NCI-H526 (cell line): ENCODE measurements at regions not wholly inside any gene's neighbourhood (a gene's known extent, or its start where the extent isn't known, plus 50 kb on each side); places are given as distances from the start of the nearest gene placed in this dataset.

Source experiments
- DNase-seq, 2 experiments: peaks; one replicate each; lab custom pipeline; 2025; lab: John Stamatoyannopoulos, UW

- no peak for DNase-seq
These were observed 98.2 kb downstream of the TNFSF18 start for GRCh38 chr1:172952516-172952915.

DNA sequence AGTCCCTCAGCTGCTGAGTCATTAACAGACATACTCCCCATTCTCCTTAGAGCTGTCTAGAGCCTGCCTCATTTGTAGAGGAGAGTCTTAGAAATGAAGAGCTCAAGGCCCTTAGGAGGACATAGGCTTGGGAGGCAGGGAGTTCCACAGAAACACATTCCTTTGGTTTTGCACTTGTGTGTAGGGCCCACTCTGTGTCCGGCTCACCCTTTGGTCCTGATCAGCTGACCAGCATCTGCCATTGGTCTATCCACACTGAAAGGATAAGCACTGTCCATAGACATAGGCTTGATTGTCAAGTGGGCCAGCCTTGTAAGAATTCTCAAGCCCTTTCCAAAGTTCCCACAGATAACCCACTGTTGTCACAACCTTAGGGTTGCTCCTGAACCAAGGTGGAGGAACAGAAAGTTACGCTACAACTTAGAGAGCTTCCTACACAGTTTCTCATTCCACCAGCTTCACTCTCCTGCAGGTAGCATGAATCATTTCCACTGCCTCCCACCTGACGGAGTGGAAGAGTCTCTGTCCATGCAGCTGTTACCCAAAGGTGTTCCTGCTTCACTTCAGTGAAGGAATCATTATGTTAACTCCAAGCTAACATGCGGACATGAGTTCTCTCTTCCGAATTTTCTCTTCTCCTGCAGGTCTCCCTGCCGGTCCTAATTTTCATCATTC, 96.1 kb downstream of the TNFSF18 start:
- DNase-seq = no peak

GRCh38 chr1:172955161-172955815, 95.5 kb downstream of the TNFSF18 start:
- DNase-seq = no peak

DNA sequence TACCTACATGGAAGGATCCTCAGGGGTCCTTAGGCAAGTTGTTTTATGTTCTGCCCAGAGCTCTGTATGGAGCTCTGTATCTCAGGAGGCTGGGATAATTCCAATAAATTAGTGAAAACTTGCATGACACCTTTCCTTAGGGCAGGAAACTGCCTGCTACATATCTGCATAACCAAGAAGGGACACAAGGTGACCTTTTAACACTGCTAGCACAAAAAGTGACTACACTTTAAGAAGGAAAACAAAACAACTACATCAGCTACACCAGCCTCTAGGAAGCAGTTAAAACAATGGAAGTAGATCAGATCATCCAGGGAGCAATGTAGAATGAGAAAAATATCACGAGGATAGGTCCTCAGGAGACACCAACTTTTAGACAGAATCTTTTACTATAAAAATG, 93.9 kb downstream of the TNFSF18 start:
- no peak for DNase-seq

DNA sequence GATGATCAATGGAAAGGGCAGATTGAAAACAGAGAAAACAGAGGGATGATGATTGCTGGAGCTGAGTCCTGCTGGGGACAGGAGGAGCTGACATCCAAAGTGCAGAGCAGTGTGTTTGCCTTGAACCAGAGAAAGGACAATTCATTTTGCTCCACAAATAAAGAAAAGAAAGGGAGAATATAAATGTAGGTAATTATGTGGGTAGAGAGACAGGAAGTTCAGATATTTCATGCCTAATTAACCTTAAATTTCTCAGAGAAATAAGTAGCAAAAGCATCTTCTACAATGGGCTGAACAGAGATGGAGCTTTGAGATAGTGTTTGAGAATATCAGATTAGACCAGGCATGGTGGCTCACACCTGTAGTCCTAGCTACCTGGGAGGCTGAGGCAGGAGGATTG, 93.2 kb downstream of the TNFSF18 start:
- DNase-seq = no peak

- DNase-seq = no peak
These were observed 91.2 kb downstream of the TNFSF18 start for GRCh38 chr1:172959571-172959970.

- no peak for DNase-seq
These were observed 90.7 kb downstream of the TNFSF18 start for GRCh38 chr1:172960019-172960418.

DNA sequence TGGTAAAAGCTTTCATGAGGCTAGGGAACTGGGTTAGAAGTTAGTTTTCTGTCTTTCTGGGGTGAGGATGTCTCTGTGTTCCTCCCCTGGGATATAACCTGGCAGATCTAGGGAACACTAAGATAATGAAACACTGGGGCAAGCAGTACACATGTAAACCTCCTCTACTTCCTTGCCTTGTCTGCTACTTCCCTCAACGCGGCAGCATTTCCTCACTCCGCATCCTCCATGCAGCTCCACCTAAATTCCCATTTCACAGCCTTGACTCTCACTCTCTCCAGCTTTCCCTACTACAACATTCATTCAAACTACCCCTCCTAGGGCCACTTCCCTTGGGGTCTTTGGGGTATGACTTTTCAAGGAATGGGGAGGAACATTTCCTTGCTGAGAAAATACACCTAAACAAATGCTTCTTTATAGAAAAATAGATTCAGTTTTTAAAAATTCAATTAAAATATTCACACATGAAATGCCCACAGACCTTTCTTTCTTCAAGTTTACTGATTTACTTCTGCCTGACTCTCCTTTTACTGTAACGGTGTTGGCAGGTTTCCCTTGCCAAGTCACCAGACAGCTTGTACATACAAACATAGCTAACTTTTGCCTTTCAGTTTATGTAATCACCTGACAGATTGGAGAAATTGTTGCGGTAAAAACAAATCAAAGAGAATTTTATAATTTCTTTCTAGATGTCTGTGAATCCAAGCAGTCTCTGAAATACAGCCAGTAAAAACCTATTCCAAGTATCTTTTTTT, 90.1 kb downstream of the TNFSF18 start:
- no peak for DNase-seq

GRCh38 chr1:172964864-172965263, 85.9 kb downstream of the TNFSF18 start:
- DNase-seq = no peak

GRCh38 chr1:172966844-172967540, 83.7 kb downstream of the TNFSF18 start:
- no peak for DNase-seq

GRCh38 chr1:172967936-172968335, 82.8 kb downstream of the TNFSF18 start:
- no peak for DNase-seq

DNA sequence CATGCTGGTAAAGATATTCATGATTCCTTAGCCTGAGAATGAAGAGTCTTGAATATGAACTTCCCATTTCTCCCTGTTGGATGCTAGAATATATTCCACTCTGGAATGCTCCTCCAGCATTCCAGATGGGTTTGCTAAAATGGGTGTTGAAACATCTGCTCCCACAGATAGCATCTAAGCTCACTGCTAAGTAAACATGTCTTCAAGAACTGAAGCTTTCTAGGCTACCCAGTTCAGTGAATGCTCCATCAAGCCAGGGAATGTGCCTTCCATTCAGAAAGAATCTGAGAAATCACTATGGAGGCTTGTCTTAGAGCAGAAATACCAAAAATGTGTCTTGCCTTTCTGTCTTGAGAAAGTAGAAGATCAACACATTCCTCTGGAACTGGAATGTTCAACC, 81.1 kb downstream of the TNFSF18 start:
- DNase-seq = no peak

GRCh38 chr1:172970186-172970585, 80.6 kb downstream of the TNFSF18 start:
- no peak for DNase-seq

DNA sequence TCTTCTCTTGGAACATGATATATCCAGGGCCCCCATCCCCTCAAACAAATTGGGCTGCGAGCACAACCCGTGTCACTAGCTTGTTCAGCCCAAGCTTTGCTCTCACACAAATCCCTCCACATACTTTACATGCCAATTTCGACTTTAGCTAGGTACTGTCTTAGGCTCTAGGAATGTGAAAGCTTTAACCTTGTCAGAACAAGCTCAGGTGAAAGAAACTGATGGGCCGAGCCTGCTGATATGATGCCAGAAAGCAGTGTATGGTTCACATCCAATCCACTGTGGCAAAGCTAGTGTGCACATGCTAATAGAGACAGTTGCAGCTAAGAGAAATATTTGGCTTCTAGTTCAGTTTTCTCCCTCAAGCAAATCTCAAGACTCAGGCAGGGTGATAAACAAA, 79.5 kb downstream of the TNFSF18 start:
- no peak for DNase-seq

GRCh38 chr1:172972258-172972657, 78.5 kb downstream of the TNFSF18 start:
- no peak for DNase-seq

DNA sequence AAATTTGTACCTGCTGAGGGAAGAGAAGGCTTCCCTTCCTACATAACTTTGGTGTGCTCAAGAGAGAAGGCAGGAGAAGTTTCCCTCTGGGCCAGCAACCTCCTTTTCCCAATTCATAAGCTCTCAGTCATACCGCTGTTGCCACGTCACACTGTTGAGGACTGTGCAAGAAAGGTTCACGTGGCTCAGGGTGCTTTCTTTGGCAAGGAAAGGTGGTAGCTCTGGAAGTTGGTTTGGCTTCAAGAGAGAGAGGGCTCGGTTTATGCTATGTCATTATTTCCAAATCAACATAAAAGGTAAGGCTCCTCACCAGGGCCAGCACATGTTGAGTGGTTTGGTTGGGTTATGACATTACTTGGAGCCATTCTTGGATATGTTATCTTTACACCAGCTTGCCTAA, 77.3 kb downstream of the TNFSF18 start:
- no peak for DNase-seq

GRCh38 chr1:172976222-172977041, 74.3 kb downstream of the TNFSF18 start:
- DNase-seq = no peak

- no peak for DNase-seq
These were observed 73.3 kb downstream of the TNFSF18 start for GRCh38 chr1:172977296-172978017.

DNA sequence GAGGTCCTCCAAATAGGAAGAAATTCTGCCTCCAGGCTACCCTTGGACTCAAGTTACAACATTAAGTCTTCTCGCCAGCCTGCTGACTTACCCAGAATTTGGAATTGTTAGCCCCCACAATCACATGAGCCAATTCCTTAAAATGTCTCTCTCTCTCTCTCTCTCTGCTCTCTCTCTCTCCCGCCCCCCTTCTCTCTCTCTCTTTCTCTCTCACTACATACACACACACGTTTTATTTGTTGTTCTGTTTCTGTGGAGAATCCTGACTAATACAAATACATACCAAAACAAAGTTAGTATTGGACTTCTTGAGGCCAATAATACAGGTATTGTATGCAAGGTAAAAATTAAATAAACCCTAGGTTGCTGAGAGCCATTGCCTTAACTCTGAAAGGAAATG, 72.1 kb downstream of the TNFSF18 start:
- DNase-seq = no peak

- DNase-seq = no peak
These were observed 70.9 kb downstream of the TNFSF18 start for GRCh38 chr1:172979828-172980227.

GRCh38 chr1:172980456-172980855, 70.3 kb downstream of the TNFSF18 start:
- no peak for DNase-seq
